Thyroid gland (tissue), 4 donors: ENCODE measurements at regions not wholly inside any gene's neighbourhood (a gene's known extent, or its start where the extent isn't known, plus 50 kb on each side); places are given as distances from the start of the nearest gene placed in this dataset.

ENCODE experiments used
- DNase-seq, 2 donors: peaks; one replicate each; pipeline ENCODE4 v3.0.0-alpha.2; 2019
- H3K27ac ChIP-seq, 3 donors: fragments of 200-600 bp; sonication (generic); 1 replicate in 2 of 3; 2 replicates in 1 of 3; pipeline ENCODE4 v1.5.1; 2016 to 2019; ENCODE audit warnings: mild to moderate bottlenecking in 1 of 3, moderate library complexity in 1 of 3
- H3K27me3 ChIP-seq: fragments of 200-600 bp; sonication (generic); one replicate; pipeline ENCODE4 v1.5.1; 2019
- H3K36me3 ChIP-seq, 2 donors: fragments of 200-600 bp; sonication (generic); one replicate each; pipeline ENCODE4 v1.5.1; 2016 to 2019
- H3K4me1 ChIP-seq, 2 donors: fragments of 200-600 bp; sonication (generic); one replicate each; pipeline ENCODE4 v1.5.1; 2017 to 2019
- H3K4me3 ChIP-seq, 3 donors: fragments of 200-600 bp; sonication (generic); replicated peaks in 1 of 3; 1 replicate in 2 of 3; 2 replicates in 1 of 3; pipeline ENCODE4 v1.5.1; 2016; ENCODE audit warnings: mild to moderate bottlenecking in 1 of 3
- H3K9me3 ChIP-seq: fragments of 200-600 bp; sonication (generic); one replicate; pipeline ENCODE4 v1.5.1; 2017
- POLR2A ChIP-seq, 2 donors: fragments of 450-650 bp; IDR thresholded peaks; one replicate each; pipeline ENCODE4 v1.6.1; 2017; ENCODE audit warnings: antibody characterized with exemption in 2 of 2, mild to moderate bottlenecking in 2 of 2, moderate library complexity in 1 of 2
- WGBS, 2 donors: methylation state at CpG; one replicate each; pipeline ENCODE4 v1.1.5; 2017; 5-methylcytosine and 5-hydroxymethylcytosine counted together
- intact Hi-C: fragments of 100-400 bp; cut with DNase I; formaldehyde crosslinking; loops from one replicate; pipeline ENCODE4 v1.15.1; 2023
- TF ChIP-seq, protein P1 (sequence below), 6 experiments: fragments of 200-600 bp in 3 of 6; fragments of 450-650 bp in 3 of 6; sonication (generic) in 3 of 6; IDR thresholded peaks; one replicate each; pipeline ENCODE4 v1.5.1; 2016 to 2019; ENCODE audit warnings: antibody characterized with exemption in 6 of 6, mild to moderate bottlenecking in 2 of 6, inconsistent platforms in 1 of 6, moderate library complexity in 1 of 6

DNA sequence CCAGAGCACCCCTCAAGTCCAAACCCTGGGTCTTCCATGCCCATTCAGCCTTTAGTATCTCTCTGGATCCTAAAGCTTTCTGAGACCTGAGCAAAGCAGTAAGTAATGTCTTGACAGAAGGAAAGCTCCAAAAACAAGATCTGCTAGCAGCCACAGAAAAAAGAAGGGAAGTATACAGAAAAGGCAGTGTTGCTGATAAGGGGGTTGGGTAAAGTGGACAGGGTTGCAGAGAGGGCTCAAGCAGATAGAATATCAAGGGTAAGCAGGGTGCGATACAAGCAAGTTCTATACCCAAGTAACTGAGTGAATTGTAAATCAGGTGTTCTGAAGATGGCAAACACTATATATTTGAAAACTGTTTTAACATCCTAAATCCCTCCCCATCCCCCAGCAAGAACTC, 113.4 kb upstream of the CARMIL1 start:
- H3K36me3 ChIP-seq = no peaks in the 10 kb centered on the region
- H3K4me3 ChIP-seq = peak overlapping the region in 2 of 3 donors; percentile 26 to 41
- peaks cover 29 to 37% of the 10 kb centered on the region in 2 donors for H3K4me1 ChIP-seq
- H3K9me3 ChIP-seq = no peaks in the 10 kb centered on the region
- intact Hi-C loops = no loop called here
- WGBS, 2 donors = 42 to 46% methylated on average over 1 of the region's 1 CpG
- H3K27me3 ChIP-seq = no peaks in the 10 kb centered on the region
- peak overlapping the region; percentile 62 to 88 (median 78) for H3K27ac ChIP-seq
- DNase-seq = no peak
- TF ChIP-seq, protein P1, sequence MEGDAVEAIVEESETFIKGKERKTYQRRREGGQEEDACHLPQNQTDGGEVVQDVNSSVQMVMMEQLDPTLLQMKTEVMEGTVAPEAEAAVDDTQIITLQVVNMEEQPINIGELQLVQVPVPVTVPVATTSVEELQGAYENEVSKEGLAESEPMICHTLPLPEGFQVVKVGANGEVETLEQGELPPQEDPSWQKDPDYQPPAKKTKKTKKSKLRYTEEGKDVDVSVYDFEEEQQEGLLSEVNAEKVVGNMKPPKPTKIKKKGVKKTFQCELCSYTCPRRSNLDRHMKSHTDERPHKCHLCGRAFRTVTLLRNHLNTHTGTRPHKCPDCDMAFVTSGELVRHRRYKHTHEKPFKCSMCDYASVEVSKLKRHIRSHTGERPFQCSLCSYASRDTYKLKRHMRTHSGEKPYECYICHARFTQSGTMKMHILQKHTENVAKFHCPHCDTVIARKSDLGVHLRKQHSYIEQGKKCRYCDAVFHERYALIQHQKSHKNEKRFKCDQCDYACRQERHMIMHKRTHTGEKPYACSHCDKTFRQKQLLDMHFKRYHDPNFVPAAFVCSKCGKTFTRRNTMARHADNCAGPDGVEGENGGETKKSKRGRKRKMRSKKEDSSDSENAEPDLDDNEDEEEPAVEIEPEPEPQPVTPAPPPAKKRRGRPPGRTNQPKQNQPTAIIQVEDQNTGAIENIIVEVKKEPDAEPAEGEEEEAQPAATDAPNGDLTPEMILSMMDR (IDR thresholded peaks at IDR 0.05) = no peak
- no peak for TF ChIP-seq POLR2A (IDR thresholded peaks at IDR 0.05)

DNA sequence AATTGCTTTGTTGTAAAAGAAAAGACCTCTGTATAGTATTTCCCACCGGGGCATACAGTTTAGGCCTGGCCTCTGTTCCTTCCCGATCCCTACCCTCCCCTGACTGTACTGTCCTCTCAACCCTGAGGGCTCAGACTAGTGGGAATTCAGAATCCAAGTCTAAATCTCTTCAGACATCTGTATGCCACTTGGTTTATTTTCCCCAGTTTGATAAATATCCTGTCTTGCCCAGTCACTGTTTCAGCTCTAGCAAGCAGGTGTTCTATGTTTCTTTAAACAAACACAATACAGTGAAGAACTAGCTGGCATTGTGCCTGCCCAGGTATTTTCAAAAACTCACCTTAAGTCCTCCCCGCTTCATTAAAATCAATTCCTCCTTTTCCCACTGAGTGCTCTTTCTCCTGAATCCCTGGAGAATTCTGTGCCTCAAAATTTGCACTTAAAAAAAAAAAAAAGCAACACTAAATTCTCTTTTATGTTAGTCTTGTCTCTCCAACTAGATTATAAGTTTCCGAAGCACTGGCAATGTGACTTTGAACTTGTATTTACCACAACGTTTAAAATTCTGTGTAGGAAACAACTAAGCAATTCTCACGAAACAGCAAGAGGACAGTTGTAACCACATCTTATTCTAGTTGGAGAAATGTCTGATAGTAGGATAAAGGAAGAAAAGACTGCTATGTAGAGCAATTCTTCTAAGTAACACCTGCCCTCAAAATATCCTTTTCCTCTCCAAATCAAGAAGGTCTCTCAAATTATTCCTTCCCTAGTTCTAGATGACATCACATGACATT, 112.0 kb upstream of the CARMIL1 start:
- no peaks in the 10 kb centered on the region for H3K27me3 ChIP-seq
- no peak overlapping the region for H3K4me3 ChIP-seq
- H3K36me3 ChIP-seq = no peaks in the 10 kb centered on the region
- peak; percentile 84 to 86 for DNase-seq
- H3K27ac ChIP-seq = peak overlapping the region; percentile 68 to 88 (median 78)
- 36 to 46% methylated on average over 6 of the region's 6 CpGs for WGBS, 2 donors
- no peak for TF ChIP-seq POLR2A (IDR thresholded peaks at IDR 0.05)
- TF ChIP-seq, protein P1 (IDR thresholded peaks at IDR 0.05) = no peak
- H3K9me3 ChIP-seq = no peaks in the 10 kb centered on the region
- peaks cover 29 to 37% of the 10 kb centered on the region in 2 donors for H3K4me1 ChIP-seq
- intact Hi-C loops = no loop called here

DNA sequence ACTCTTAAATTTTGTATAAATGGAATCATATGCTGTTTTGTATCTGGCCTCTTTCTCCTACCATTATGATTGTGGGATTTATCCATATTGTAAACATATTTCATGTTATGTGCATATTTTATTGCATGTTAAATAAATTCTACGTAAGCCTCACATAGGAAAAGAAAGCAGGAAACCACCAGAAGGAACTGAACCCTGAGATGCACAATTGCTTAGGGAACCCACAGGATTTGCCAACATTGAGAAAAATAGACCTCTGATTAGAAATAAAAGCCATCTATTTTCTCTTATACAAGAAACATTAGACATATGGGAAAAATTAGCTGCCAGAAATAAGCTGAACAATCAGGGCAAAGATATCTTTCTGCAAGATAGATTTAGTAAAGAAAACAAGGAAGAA, 111.2 kb upstream of the CARMIL1 start:
- Histone ChIP-seq H3K4me3 (no peak overlapping the region), H3K9me3 (no peaks in the 10 kb centered on the region), H3K27me3 (no peaks in the 10 kb centered on the region), H3K4me1 (peaks cover 29 to 39% of the 10 kb centered on the region in 2 donors), H3K27ac (peak overlapping the region; percentile 27 to 88 (median 73)), H3K36me3 (no peaks in the 10 kb centered on the region)
- no peak for TF ChIP-seq POLR2A (IDR thresholded peaks at IDR 0.05)
- TF ChIP-seq, protein P1 (IDR thresholded peaks at IDR 0.05) = no peak
- no peak for DNase-seq
- intact Hi-C loops = no loop called here
- WGBS, 2 donors = 90 to 95% methylated on average over 1 of the region's 1 CpG

DNA sequence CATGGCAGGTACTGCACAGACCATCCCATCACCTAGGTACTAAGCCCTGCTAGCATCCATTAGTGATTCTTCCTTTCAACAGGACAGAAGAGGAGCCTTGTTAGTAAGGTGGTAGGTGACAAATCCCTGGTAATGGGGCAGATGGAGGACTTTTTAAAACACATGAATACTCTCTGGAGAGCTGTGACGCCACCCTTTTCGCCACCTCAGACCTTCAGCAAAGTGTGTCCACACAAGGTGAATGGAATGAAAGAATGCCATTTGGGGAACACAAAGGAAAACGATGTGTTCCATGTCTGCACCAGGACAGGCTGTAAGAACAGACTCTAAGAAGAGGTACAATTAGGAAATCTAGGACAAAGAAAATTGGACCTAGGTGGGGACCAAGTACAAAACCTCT, 110.5 kb upstream of the CARMIL1 start:
- H3K4me1 ChIP-seq = peaks cover 29 to 46% of the 10 kb centered on the region in 2 donors
- H3K4me3 ChIP-seq = no peak overlapping the region
- no peaks in the 10 kb centered on the region for H3K9me3 ChIP-seq
- TF ChIP-seq, protein P1 (IDR thresholded peaks at IDR 0.05) = no peak
- TF ChIP-seq POLR2A (IDR thresholded peaks at IDR 0.05) = peak in 1 of 2 donors; percentile 19
- intact Hi-C loops = no loop called here
- no peaks in the 10 kb centered on the region for H3K36me3 ChIP-seq
- peak overlapping the region; percentile 33 to 80 (median 73) for H3K27ac ChIP-seq
- H3K27me3 ChIP-seq = no peaks in the 10 kb centered on the region
- WGBS, 2 donors = 59 to 61% methylated on average over 3 of the region's 3 CpGs
- peak; percentile 53 to 68 for DNase-seq

DNA sequence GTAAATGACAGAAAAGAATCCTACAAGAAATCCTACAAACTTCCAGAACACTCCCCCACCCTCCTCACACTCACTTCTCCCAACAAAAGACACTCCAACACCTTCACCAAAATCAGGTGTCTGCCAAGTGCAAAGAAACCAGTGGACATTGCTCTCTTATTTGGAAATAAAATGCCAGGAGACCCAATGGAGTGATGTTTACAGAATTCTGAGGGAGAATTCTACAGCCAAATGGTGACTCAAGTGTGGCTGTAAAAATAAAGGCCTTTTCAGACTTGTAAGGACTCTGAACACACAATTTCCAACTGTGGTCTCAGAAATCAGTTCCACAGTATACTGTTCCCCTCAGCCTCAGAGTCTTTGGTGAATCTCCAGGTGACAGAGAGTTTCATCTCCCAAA, 109.6 kb upstream of the CARMIL1 start:
- peak in 1 of 2 donors; percentile 42 for DNase-seq
- H3K36me3 ChIP-seq = no peaks in the 10 kb centered on the region
- intact Hi-C loops = no loop called here
- H3K4me1 ChIP-seq = peaks cover 29 to 53% of the 10 kb centered on the region in 2 donors
- H3K27me3 ChIP-seq = no peaks in the 10 kb centered on the region
- H3K27ac ChIP-seq = peak overlapping the region; percentile 60 to 80 (median 73)
- H3K9me3 ChIP-seq = no peaks in the 10 kb centered on the region
- H3K4me3 ChIP-seq = no peak overlapping the region
- TF ChIP-seq, protein P1 (IDR thresholded peaks at IDR 0.05) = no peak
- peak in 1 of 2 donors; percentile 48 for TF ChIP-seq POLR2A (IDR thresholded peaks at IDR 0.05)
